SHP77 (cell line): ENCODE measurements at regions not wholly inside any gene's neighbourhood (a gene's known extent, or its start where the extent isn't known, plus 50 kb on each side); places are given as distances from the start of the nearest gene placed in this dataset.
A peak's percentile ranks its signal among the peaks of the same experiment; 100 is the strongest.

ENCODE experiments used
- DNase-seq, 2 experiments: peaks; one replicate each; lab custom pipeline; 2025; lab: John Stamatoyannopoulos, UW

- no peak for DNase-seq
Measured at GRCh38 chr4:37073226-37073840, 171.2 kb upstream of the NWD2 start.

GRCh38 chr4:37082912-37083311, 161.6 kb upstream of the NWD2 start:
- no peak for DNase-seq

GRCh38 chr4:37095925-37096324, 148.6 kb upstream of the NWD2 start:
- no peak for DNase-seq

- DNase-seq, result no peak
Measured at GRCh38 chr4:37101182-37101581, 143.4 kb upstream of the NWD2 start.

GRCh38 chr4:37101686-37102085, 142.9 kb upstream of the NWD2 start:
- no peak for DNase-seq

- DNase-seq, result no peak
Measured at GRCh38 chr4:37109756-37110155, 134.8 kb upstream of the NWD2 start.

GRCh38 chr4:37124800-37125199, 119.7 kb upstream of the NWD2 start:
- DNase-seq, result no peak

GRCh38 chr4:37126051-37126450, 118.5 kb upstream of the NWD2 start:
- no peak for DNase-seq

GRCh38 chr4:37130465-37130864, 114.1 kb upstream of the NWD2 start:
- DNase-seq, result no peak

GRCh38 chr4:37132351-37132974, 112.1 kb upstream of the NWD2 start:
- no peak for DNase-seq

- no peak for DNase-seq
Measured at GRCh38 chr4:37132975-37133360, 111.6 kb upstream of the NWD2 start.

GRCh38 chr4:37138019-37138653, 106.4 kb upstream of the NWD2 start:
- DNase-seq, result no peak

GRCh38 chr4:37138789-37139188, 105.8 kb upstream of the NWD2 start:
- no peak for DNase-seq

- DNase-seq, result no peak
Measured at GRCh38 chr4:37139987-37140386, 104.6 kb upstream of the NWD2 start.

- no peak for DNase-seq
Measured at GRCh38 chr4:37146260-37146659, 98.3 kb upstream of the NWD2 start.

- peak in 1 of 2 experiments; percentile 14 for DNase-seq
Measured at GRCh38 chr4:37157476-37158167, 86.9 kb upstream of the NWD2 start.

GRCh38 chr4:37160653-37161052, 83.9 kb upstream of the NWD2 start:
- DNase-seq, result no peak

- DNase-seq, result no peak
Measured at GRCh38 chr4:37165844-37166243, 78.7 kb upstream of the NWD2 start.

GRCh38 chr4:37169956-37170355, 74.6 kb upstream of the NWD2 start:
- no peak for DNase-seq

- DNase-seq, result no peak
Measured at GRCh38 chr4:37188100-37188499, 56.4 kb upstream of the NWD2 start.
